Motor neuron (in vitro differentiated cells): ENCODE measurements at regions not wholly inside any gene's neighbourhood (a gene's known extent, or its start where the extent isn't known, plus 50 kb on each side); places are given as distances from the start of the nearest gene placed in this dataset.

Source experiments
- ATAC-seq, 8 experiments: fragments of 200-7000 bp; cut with Tn5 transposase; replicated peaks in 6 of 8; 2 replicates each; pipeline ENCODE4 v1.8.0; 2021; ENCODE audit warnings: mild to moderate bottlenecking in 8 of 8, moderate library complexity in 8 of 8
- H3K27ac ChIP-seq, 2 donors: fragments of 250-450 bp; sonication (Bioruptor Pico); 2 replicates each; pipeline ENCODE4 v1.9.0; 2021; ENCODE audit warnings: antibody characterized with exemption in 2 of 2, mild to moderate bottlenecking in 2 of 2, moderate library complexity in 1 of 2
- H3K4me1 ChIP-seq, 2 donors: fragments of 250-450 bp; sonication (Bioruptor Pico); replicated peaks in 1 of 2; 2 replicates each; pipeline ENCODE4 v1.6.1; 2021; ENCODE audit warnings: antibody characterized with exemption in 2 of 2, mild to moderate bottlenecking in 2 of 2, moderate library complexity in 1 of 2
- H3K4me3 ChIP-seq, 5 donors: fragments of 250-450 bp; sonication (Bioruptor Pico); 2 replicates each; pipeline ENCODE4 v1.9.0; 2021; ENCODE audit warnings: antibody characterized with exemption in 5 of 5, mild to moderate bottlenecking in 5 of 5, moderate library complexity in 4 of 5
- WGBS, 10 experiments: fragments of 450-650 bp; shearing (Covaris generic); methylation state at CpG; one replicate each; pipeline ENCODE4 v1.0.0; 2022; 5-methylcytosine and 5-hydroxymethylcytosine counted together
- in situ Hi-C, 9 experiments: fragments of 400-800 bp; cut with MboI; loops; one replicate each; pipeline ENCODE4 v1.15.0; 2021; ENCODE audit warnings: low sequenced_read_pairs in 9 of 9, low pct_unique_long_range_greater_than_20kb in 2 of 9; ENCODE audit not compliant: unreplicated experiment in 9 of 9

DNA sequence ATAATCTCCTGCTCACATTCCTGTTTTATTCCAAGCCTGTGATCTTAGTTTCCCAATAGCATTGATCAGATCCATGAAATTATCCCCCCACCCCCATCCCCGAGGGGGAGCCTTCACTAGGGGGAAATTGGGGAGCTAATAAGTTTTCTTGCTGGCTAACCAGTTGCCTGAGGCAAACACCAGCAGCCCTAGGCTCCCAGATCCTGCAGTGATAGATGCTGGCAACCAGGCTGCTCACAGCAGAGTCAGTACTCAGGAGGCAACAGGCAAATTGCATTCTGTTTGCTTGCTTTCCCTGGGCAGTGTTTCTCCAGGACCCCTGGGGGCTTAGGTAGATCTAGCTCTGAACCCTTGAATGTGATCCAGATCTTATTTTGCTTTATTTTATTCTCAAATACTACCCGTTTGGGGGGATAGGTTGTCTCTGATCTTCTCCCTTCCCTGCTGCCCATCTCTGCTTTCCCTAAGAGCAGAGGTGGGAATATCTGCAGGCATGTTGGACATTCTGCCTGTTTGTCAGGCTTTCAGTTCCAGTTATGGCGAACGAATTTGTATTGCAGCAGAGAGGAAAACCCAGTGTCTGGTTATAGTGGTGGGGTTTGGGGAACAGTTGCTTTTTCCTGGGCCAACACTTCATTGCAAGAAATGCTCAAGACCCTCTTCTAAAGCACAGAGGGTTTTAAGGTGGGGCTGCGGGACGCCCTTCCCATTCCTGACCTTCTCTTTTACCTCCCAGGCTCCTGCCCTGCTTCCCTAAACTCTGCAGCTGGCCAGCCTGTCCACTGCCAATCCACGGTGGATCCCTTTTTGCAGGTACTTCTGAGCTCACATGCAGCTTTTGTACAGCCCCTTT is 289.8 kb upstream of the PLXNA2 start:
- Histone ChIP-seq H3K27ac (no peak overlapping the region), H3K4me3 (no peak overlapping the region), H3K4me1 (peaks cover 67 to 70% of the 10 kb centered on the region in 2 donors)
- ATAC-seq, result peak in 3 of 8 experiments; percentile 18 to 31 (median 24)
- in situ Hi-C loops, result no loop called here
- 0 to 92% (median 52%) methylated on average over 1 to 7 of the region's 7 CpGs; no CpG with 5 or more reads in 4 of the 10 experiments for WGBS, 10 experiments

GRCh38 chr1:208534599-208534897 is 290.4 kb upstream of the PLXNA2 start:
- H3K4me1 ChIP-seq, result peaks cover 63 to 64% of the 10 kb centered on the region in 2 donors
- in situ Hi-C loops, result no loop called here
- 0 to 80% (median 64%) methylated on average over 1 to 4 of the region's 4 CpGs; no CpG with 5 or more reads in 4 of the 10 experiments for WGBS, 10 experiments
- ATAC-seq, result peak in 4 of 8 experiments; percentile 39 to 83 (median 48)
- H3K27ac ChIP-seq, result no peak overlapping the region
- H3K4me3 ChIP-seq, result no peak overlapping the region

DNA sequence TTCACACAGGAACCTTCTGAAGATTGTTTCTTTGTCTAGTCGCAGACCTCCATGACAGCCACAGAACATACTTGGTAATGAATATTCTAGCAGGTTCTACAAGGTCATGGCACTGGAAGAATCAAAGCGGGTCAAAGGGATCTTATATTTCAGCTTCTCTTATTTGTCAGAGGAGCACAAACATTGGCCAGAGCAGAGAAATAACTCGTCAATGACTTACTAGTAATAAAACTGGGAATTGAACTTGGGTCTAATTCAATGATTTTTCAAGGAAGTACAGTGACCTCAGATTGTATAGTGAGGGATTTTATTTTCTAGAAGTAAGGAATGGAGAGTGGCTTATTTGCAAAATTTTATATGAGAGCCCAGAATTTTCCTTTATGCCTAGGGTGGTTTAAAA is 290.8 kb upstream of the PLXNA2 start:
- Histone ChIP-seq H3K4me3 (no peak overlapping the region), H3K27ac (no peak overlapping the region), H3K4me1 (peaks cover 58 to 60% of the 10 kb centered on the region in 2 donors)
- in situ Hi-C loops, result no loop called here
- ATAC-seq, result no peak
- WGBS, 10 experiments, result 7 to 88% (median 83%) methylated on average over 1 to 3 of the region's 3 CpGs; no CpG with 5 or more reads in 3 of the 10 experiments

GRCh38 chr1:208535511-208535910 is 291.3 kb upstream of the PLXNA2 start:
- ATAC-seq, result peak in 1 of 8 experiments; percentile 25
- Histone ChIP-seq H3K27ac (no peak overlapping the region), H3K4me3 (no peak overlapping the region), H3K4me1 (peaks cover 55 to 56% of the 10 kb centered on the region in 2 donors)
- WGBS, 10 experiments, result 30 to 88% (median 80%) methylated on average over 3 to 7 of the region's 7 CpGs; no CpG with 5 or more reads in 1 of the 10 experiments
- in situ Hi-C loops, result no loop called here

DNA sequence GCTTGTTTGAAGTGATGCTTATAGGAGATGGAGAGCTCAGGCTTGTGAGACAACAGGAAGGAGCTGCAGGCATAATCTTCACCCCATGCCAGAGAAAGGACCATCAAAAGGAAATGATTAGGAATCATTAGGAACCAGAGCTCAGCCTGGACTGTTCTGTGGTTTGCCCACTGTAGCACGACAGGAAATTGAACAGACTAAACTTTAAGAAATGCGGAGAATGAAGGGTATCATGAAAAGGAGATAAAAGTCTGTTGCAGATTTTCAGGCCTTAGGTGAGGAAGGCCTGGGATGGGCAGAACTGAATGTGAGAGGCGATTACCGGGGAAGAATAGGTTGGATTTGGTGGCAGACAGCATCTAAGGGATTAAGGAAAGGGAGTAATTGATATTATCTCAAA is 292.0 kb upstream of the PLXNA2 start:
- Histone ChIP-seq H3K4me3 (no peak overlapping the region), H3K4me1 (peaks cover 50 to 52% of the 10 kb centered on the region in 2 donors), H3K27ac (no peak overlapping the region)
- 75 to 100% (median 94%) methylated on average over 2 to 4 of the region's 4 CpGs; no CpG with 5 or more reads in 1 of the 10 experiments for WGBS, 10 experiments
- no peak for ATAC-seq
- in situ Hi-C loops, result no loop called here

DNA sequence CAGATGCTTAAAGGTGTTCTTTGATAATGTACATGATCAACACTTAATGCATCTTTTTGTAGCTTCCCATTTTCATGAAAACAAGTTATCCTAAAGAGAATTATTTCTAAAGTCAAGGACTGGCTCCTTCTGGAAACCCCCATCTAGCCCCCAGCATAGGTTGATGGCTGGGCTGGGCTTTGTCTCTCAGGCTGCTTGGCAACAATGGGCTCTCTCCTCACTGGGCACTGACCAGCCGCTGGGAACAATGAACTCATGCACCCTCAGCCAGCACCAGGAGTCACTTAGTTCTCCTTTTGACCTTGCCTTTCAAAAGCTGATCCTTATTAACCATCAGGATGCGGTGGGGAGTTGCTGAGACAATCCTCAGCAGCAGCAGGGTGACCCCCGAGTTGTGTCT is 293.0 kb upstream of the PLXNA2 start:
- Histone ChIP-seq H3K4me1 (peaks cover 47 to 52% of the 10 kb centered on the region in 2 donors), H3K4me3 (no peak overlapping the region), H3K27ac (no peak overlapping the region)
- ATAC-seq, result peak in 5 of 8 experiments; percentile 59 to 75 (median 66)
- 0 to 60% (median 20%) methylated on average over 1 to 3 of the region's 3 CpGs; no CpG with 5 or more reads in 3 of the 10 experiments for WGBS, 10 experiments
- in situ Hi-C loops, result no loop called here

DNA sequence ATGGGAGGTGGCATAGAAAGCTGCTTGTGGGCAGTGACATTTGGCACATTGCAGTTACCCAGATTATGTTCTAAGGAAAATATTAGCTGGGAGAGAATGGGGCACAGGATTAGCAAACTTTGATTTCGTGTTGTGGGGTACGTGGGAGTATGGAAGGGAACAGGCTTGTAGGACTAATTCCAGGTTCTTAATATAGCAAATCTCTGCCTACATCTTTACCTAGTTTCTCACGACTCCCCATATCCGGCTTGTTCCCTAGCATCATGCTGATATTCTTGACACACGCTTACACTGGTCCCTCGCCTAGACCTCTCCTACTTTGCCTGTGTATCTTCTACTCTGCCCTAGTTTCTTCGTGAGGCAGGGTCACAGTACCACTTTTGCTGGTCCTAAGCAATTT is 293.9 kb upstream of the PLXNA2 start:
- Histone ChIP-seq H3K4me3 (no peak overlapping the region), H3K4me1 (peaks cover 42 to 47% of the 10 kb centered on the region in 2 donors), H3K27ac (no peak overlapping the region)
- WGBS, 10 experiments, result 62 to 100% (median 97%) methylated on average over 1 to 7 of the region's 7 CpGs
- in situ Hi-C loops, result no loop called here
- ATAC-seq, result no peak

DNA sequence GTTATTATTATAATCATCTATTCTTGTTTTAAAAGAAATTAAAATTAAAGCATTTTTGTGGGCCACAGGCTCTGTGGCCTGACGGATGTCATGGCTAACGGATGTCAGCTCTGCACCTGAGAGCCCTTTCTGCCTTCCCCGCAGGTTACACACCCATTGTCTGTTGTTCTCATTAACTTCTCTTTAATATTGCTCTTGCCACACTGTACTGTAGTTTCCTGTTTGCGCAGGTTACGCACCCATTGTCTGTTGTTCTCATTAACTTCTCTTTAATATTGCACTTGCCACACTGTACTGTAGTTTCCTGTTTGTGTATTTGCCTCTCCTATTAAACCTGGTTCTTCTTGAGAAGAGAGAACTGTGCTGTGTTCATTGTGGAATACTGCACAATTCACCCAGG is 294.4 kb upstream of the PLXNA2 start:
- in situ Hi-C loops, result no loop called here
- Histone ChIP-seq H3K4me3 (no peak overlapping the region), H3K4me1 (peaks cover 37 to 42% of the 10 kb centered on the region in 2 donors), H3K27ac (no peak overlapping the region)
- ATAC-seq, result no peak
- WGBS, 10 experiments, result 52 to 98% (median 92%) methylated on average over 5 of the region's 5 CpGs; no CpG with 5 or more reads in 2 of the 10 experiments

DNA sequence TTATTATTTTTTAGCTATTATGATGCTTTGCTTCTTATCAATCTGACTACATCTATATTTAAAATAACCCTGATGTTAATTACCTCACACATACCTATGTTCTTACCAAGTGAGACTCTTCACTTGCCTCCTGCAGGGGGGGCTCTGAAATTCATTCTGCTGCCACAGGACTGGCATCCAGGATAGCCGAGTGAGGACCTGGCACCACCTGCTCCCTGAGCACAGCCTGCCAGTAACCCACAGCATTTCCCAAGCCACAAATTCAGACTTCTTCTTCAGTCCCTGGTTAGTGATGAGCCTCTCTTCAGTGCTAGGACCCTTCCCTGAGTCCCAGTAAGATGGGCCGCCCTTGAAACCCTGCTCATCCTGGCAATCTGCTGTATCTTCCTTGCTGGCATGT is 296.5 kb upstream of the PLXNA2 start:
- in situ Hi-C loops, result no loop called here
- WGBS, 10 experiments, result 33 to 100% (median 69%) methylated on average over 1 to 2 of the region's 2 CpGs; no CpG with 5 or more reads in 4 of the 10 experiments
- Histone ChIP-seq H3K4me1 (peaks cover 23% of the 10 kb centered on the region in 2 donors), H3K4me3 (no peak overlapping the region), H3K27ac (no peak overlapping the region)
- no peak for ATAC-seq

DNA sequence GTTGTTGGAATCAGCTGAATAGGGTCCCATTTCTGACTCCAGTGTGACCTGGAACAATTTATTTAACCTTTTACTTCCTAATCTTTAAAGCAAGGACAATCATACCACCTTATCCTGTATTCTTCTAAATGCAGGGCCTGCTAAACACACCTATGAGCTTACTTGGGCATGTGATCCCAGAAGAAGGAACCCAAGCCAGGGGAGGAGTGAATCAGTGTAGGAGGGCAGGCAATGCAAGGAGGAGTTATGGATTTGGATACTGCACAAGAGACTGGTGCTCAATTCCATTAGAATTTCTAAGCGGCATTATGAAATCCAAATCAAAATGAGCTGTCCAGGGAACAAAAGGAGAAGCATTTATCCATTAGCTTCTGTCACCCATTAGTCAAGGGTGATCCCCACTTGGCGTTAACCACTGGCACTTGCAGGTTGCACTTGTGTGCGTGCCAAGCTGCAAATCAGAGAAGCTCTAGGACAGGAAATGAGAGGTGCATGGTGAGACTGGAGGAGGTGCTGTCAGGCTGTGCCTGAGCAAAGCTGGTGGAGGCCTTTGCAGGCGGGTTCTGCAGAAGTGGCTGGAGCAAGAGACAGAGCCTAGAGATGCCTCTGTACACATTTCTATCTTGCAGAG is 297.2 kb upstream of the PLXNA2 start:
- in situ Hi-C loops, result no loop called here
- WGBS, 10 experiments, result 79 to 100% (median 95%) methylated on average over 1 to 4 of the region's 4 CpGs; no CpG with 5 or more reads in 2 of the 10 experiments
- no peak for ATAC-seq

GRCh38 chr1:208542309-208542708 is 298.1 kb upstream of the PLXNA2 start:
- Histone ChIP-seq H3K27ac (no peak overlapping the region), H3K4me1 (peaks cover 15 to 18% of the 10 kb centered on the region in 2 donors), H3K4me3 (no peak overlapping the region)
- ATAC-seq, result no peak
- WGBS, 10 experiments, result 24 to 100% (median 71%) methylated on average over 1 to 3 of the region's 3 CpGs; no CpG with 5 or more reads in 2 of the 10 experiments
- in situ Hi-C loops, result no loop called here

More for the DNA sequence above, 297.2 kb upstream of the PLXNA2 start:
- no peak overlapping the region for H3K27ac ChIP-seq
- H3K4me3 ChIP-seq, result no peak overlapping the region
- H3K4me1 ChIP-seq, result peaks cover 23 to 26% of the 10 kb centered on the region in 2 donors

- in situ Hi-C loops, result no loop called here
- peak in 3 of 8 experiments; percentile 22 to 74 (median 38) for ATAC-seq
These were observed 299.9 kb upstream of the PLXNA2 start for GRCh38 chr1:208544053-208544452.

DNA sequence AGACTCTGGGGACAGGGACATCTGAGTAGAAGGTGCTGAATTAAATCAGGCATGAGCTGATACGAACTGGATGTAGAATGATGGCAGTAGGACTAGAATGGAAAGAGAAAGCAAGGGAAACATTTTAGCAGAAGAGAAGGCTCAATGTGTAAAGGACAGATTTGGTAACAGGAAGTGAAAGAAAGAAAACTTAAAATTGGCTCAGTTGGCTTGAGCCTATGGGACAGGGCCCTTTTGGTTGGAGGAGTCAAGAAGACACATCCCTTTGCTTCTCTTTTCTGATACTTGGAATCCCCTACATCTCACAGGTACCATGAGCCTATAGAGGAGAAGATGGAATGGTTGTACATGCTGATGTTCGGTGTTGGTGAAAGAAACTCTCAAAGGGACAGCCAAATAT is 300.6 kb upstream of the PLXNA2 start:
- peaks cover 0 to 8% of the 10 kb centered on the region in 2 donors for H3K4me1 ChIP-seq
- WGBS, 10 experiments, result 60 to 100% (median 88%) methylated on average over 1 to 2 of the region's 2 CpGs; no CpG with 5 or more reads in 1 of the 10 experiments
- in situ Hi-C loops, result no loop called here
- no peak overlapping the region for H3K4me3 ChIP-seq
- no peak for ATAC-seq
- H3K27ac ChIP-seq, result no peak overlapping the region

More at GRCh38 chr1:208544053-208544452, 299.9 kb upstream of the PLXNA2 start:
- Histone ChIP-seq H3K4me3 (no peak overlapping the region), H3K27ac (no peak overlapping the region), H3K4me1 (peaks cover under 1 to 8% of the 10 kb centered on the region in 2 donors)
- WGBS, 10 experiments, result 29 to 100% (median 85%) methylated on average over 1 to 2 of the region's 2 CpGs; no CpG with 5 or more reads in 2 of the 10 experiments
